Lower leg skin (tissue), 4 donors: ENCODE measurements at regions not wholly inside any gene's neighbourhood (a gene's known extent, or its start where the extent isn't known, plus 50 kb on each side); places are given as distances from the start of the nearest gene placed in this dataset.
"Not testable (repeated sequence)": the region's sequence is repeated elsewhere in the genome, so short reads cannot be mapped to it uniquely, and the experiment has no call there.

ENCODE experiments used
- DNase-seq, 2 donors: peaks; one replicate each; pipeline ENCODE4 v3.0.0-alpha.2; 2019; ENCODE audit warnings: low spot score in 2 of 2
- H3K4me3 ChIP-seq: fragments of 200-600 bp; sonication (generic); 2 replicates; pipeline ENCODE4 v1.5.1; 2017; ENCODE audit warnings: mild to moderate bottlenecking, low read depth; ENCODE audit not compliant: poor library complexity, severe bottlenecking
- CTCF ChIP-seq, 3 donors: fragments of 450-650 bp; IDR thresholded peaks; one replicate each; pipeline ENCODE4 v1.5.1; 2016; ENCODE audit warnings: antibody characterized with exemption in 3 of 3, mild to moderate bottlenecking in 3 of 3, moderate library complexity in 2 of 3
- POLR2A ChIP-seq, 2 donors: fragments of 450-650 bp; IDR thresholded peaks; one replicate each; pipeline ENCODE4 v1.6.1; 2016 to 2017; ENCODE audit warnings: antibody characterized with exemption in 2 of 2, mild to moderate bottlenecking in 1 of 2, moderate library complexity in 1 of 2
- WGBS, 2 donors: methylation state at CpG; one replicate each; pipeline ENCODE4 v1.1.5; 2018; 5-methylcytosine and 5-hydroxymethylcytosine counted together
- intact Hi-C: fragments of 100-400 bp; cut with DNase I; formaldehyde crosslinking; loops from one replicate; pipeline ENCODE4 v1.15.0; 2023; ENCODE audit warnings: low total_unique reads

- TF ChIP-seq CTCF (IDR thresholded peaks at IDR 0.05) (no peak), POLR2A (IDR thresholded peaks at IDR 0.05) (no peak)
- intact Hi-C loops, result no loop called here
- no peak for DNase-seq
- H3K4me3 ChIP-seq, result no peak overlapping the region
Observed at GRCh38 chr18:39319141-39319540, 1753.5 kb upstream of the CELF4 start.

- DNase-seq, result no peak
- TF ChIP-seq CTCF (IDR thresholded peaks at IDR 0.05), result no peak
- no peak for TF ChIP-seq POLR2A (IDR thresholded peaks at IDR 0.05)
- 65 to 80% methylated on average over 2 of the region's 2 CpGs for WGBS, 2 donors
- no peak overlapping the region for H3K4me3 ChIP-seq
- intact Hi-C loops, result no loop called here
Observed at GRCh38 chr18:39318462-39318861, 1752.9 kb upstream of the CELF4 start.

GRCh38 chr18:39318008-39318407, 1752.4 kb upstream of the CELF4 start:
- no peak overlapping the region for H3K4me3 ChIP-seq
- DNase-seq, result no peak
- 78 to 79% methylated on average over 3 of the region's 3 CpGs for WGBS, 2 donors
- TF ChIP-seq CTCF (IDR thresholded peaks at IDR 0.05), result no peak
- no peak for TF ChIP-seq POLR2A (IDR thresholded peaks at IDR 0.05)
- intact Hi-C loops, result no loop called here

- H3K4me3 ChIP-seq, result no peak overlapping the region
- no peak for DNase-seq
- 26 to 27% methylated on average over 2 of the region's 2 CpGs for WGBS, 2 donors
- TF ChIP-seq CTCF (IDR thresholded peaks at IDR 0.05) (no peak), POLR2A (IDR thresholded peaks at IDR 0.05) (no peak)
- intact Hi-C loops, result no loop called here
Observed at GRCh38 chr18:39314595-39314994, 1749.0 kb upstream of the CELF4 start.

- intact Hi-C loops, result no loop called here
- H3K4me3 ChIP-seq, result no peak overlapping the region
- 60 to 61% methylated on average over 4 of the region's 4 CpGs for WGBS, 2 donors
- DNase-seq, result no peak
- no peak for TF ChIP-seq CTCF (IDR thresholded peaks at IDR 0.05)
- no peak for TF ChIP-seq POLR2A (IDR thresholded peaks at IDR 0.05)
Observed at GRCh38 chr18:39313992-39314391, 1748.4 kb upstream of the CELF4 start.

GRCh38 chr18:39311111-39311712, 1745.6 kb upstream of the CELF4 start:
- TF ChIP-seq POLR2A (IDR thresholded peaks at IDR 0.05) (no peak), CTCF (IDR thresholded peaks at IDR 0.05) (no peak)
- no peak for DNase-seq
- no peak overlapping the region for H3K4me3 ChIP-seq
- 88 to 90% methylated on average over 7 of the region's 7 CpGs for WGBS, 2 donors
- intact Hi-C loops, result no loop called here

- intact Hi-C loops, H3K4me3 ChIP-seq, DNase-seq: not testable (repeated sequence)
- WGBS, 2 donors, result 96 to 97% methylated on average over 28 to 33 of the region's 36 CpGs
Observed at GRCh38 chr18:39308931-39309521, 1743.4 kb upstream of the CELF4 start.
